Breast epithelium (tissue), 4 donors: ENCODE measurements at regions not wholly inside any gene's neighbourhood (a gene's known extent, or its start where the extent isn't known, plus 50 kb on each side); places are given as distances from the start of the nearest gene placed in this dataset.

Experiments
- DNase-seq, 2 donors: peaks; one replicate each; pipeline ENCODE4 v3.0.0-alpha.2; 2019; ENCODE audit warnings: low spot score in 2 of 2
- H3K27ac ChIP-seq, 2 donors: fragments of 200-600 bp; sonication (generic) in 1 of 2; one replicate each; pipeline ENCODE4 v1.5.1; 2016 to 2019; ENCODE audit warnings: mild to moderate bottlenecking in 1 of 2
- H3K27me3 ChIP-seq, 2 donors: fragments of 200-600 bp; sonication (generic) in 1 of 2; one replicate each; pipeline versions ENCODE4 v1.5.1 to v1.6.0; 2017 to 2019; ENCODE audit warnings: control low read depth in 1 of 2, mild to moderate bottlenecking in 1 of 2
- H3K36me3 ChIP-seq: fragments of 200-600 bp; one replicate; pipeline ENCODE4 v1.5.1; 2019
- H3K4me1 ChIP-seq, 2 donors: fragments of 200-600 bp; sonication (generic); one replicate each; pipeline ENCODE4 v1.5.1; 2016 to 2019; ENCODE audit warnings: control low read depth in 1 of 2
- H3K4me3 ChIP-seq, 3 donors: fragments of 200-600 bp; sonication (generic); 1 replicate in 2 of 3; 2 replicates in 1 of 3; pipeline ENCODE4 v1.5.1; 2016 to 2019; ENCODE audit warnings: mild to moderate bottlenecking in 3 of 3, moderate library complexity in 2 of 3
- H3K9me3 ChIP-seq, 2 donors: fragments of 200-600 bp; sonication (generic) in 1 of 2; one replicate each; pipeline ENCODE4 v1.5.1; 2016 to 2019; ENCODE audit warnings: control low read depth in 1 of 2
- POLR2A ChIP-seq: fragments of 450-650 bp; IDR thresholded peaks from one replicate; pipeline ENCODE4 v1.6.1; 2016; ENCODE audit warnings: antibody characterized with exemption, mild to moderate bottlenecking, moderate library complexity
- POLR2AphosphoS5 ChIP-seq, 3 donors: sonication (generic); formaldehyde crosslinking; IDR thresholded peaks; one replicate each; pipeline ENCODE4 v1.6.1; 2017; ENCODE audit warnings: antibody characterized with exemption in 3 of 3
- intact Hi-C: fragments of 100-400 bp; cut with DNase I; formaldehyde crosslinking; loops from one replicate; pipeline ENCODE4 v1.15.1; 2023; ENCODE audit warnings: low total_unique reads
- TF ChIP-seq, protein P1 (sequence below), 3 donors: fragments of 450-650 bp; IDR thresholded peaks; one replicate each; pipeline ENCODE4 v1.5.1; 2016 to 2017; ENCODE audit warnings: antibody characterized with exemption in 3 of 3, mild to moderate bottlenecking in 3 of 3, moderate library complexity in 3 of 3

DNA sequence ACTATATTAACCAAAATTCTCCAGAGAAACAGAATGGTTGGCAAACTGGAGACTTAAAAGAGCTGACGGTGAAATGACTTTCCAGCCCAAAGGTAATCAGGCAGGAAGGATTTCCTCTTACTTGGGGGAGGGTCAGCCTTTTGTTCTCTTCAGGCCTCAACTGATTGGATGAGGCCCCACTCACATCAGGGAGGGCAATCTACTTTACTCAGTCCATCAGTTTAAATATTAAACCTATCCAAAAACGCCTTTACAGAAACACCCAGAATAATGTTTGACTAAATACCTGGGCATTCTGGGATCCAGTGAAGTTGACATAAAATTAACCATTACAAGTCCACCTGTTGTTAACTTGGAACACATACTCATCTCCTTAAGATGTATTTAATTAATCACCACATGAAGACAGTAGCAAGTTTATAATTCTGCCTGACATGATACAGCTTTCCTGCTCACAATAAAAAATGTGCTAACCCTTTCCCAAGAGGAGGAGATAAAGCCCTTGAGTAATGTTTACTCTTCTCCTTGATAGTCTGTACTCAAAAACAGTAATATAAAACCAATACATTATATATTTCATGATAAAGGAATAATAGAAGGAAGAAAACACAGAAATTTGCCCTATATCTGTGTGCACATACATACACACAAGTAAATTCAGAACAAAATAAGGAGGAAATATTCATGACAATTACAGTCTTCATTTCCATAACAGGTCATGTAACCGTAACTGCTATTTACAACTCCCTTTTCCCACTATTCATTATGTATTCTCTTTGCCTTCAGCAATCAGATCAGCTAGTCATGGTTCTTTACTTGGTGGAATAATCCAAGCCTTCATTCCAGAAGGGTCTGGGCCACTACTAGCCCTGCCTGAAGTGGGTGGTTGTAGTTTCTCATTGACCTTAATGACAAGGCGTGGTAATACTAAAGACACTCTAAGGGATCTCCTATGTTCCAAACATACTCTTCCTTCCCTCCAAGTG is 107.5 kb upstream of the RUNX1 start:
- H3K4me1 ChIP-seq = no peaks in the 10 kb centered on the region
- no peak overlapping the region for H3K4me3 ChIP-seq
- intact Hi-C loops = no loop called here
- DNase-seq = no peak
- no peak overlapping the region for H3K27ac ChIP-seq
- H3K36me3 ChIP-seq = no peaks in the 10 kb centered on the region
- TF ChIP-seq POLR2AphosphoS5 (IDR thresholded peaks at IDR 0.05) (no peak), POLR2A (no peak)
- TF ChIP-seq, protein P1, sequence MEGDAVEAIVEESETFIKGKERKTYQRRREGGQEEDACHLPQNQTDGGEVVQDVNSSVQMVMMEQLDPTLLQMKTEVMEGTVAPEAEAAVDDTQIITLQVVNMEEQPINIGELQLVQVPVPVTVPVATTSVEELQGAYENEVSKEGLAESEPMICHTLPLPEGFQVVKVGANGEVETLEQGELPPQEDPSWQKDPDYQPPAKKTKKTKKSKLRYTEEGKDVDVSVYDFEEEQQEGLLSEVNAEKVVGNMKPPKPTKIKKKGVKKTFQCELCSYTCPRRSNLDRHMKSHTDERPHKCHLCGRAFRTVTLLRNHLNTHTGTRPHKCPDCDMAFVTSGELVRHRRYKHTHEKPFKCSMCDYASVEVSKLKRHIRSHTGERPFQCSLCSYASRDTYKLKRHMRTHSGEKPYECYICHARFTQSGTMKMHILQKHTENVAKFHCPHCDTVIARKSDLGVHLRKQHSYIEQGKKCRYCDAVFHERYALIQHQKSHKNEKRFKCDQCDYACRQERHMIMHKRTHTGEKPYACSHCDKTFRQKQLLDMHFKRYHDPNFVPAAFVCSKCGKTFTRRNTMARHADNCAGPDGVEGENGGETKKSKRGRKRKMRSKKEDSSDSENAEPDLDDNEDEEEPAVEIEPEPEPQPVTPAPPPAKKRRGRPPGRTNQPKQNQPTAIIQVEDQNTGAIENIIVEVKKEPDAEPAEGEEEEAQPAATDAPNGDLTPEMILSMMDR (IDR thresholded peaks at IDR 0.05) = no peak
- H3K27me3 ChIP-seq = no peaks in the 10 kb centered on the region
- peaks cover 4 to 9% of the 10 kb centered on the region in 2 donors for H3K9me3 ChIP-seq

DNA sequence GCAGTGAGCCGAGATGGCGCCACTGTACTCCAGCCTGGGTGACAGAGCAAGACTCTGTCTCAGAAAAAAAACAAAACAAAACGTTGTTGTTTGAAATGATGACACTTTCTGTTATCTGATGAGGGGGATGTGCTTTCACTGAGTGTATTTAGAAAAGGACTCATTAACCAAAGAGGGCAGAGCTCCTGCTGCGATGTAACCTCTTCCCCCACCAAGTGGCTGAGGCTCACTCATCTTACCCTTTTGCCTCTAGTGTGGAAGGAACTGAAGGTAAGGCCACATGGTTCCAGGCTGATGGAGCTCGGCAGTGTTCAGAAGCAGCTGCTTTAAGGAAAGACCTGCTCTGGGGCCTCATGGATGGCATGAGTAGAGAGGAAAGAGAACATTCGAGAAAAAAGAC is 105.7 kb upstream of the RUNX1 start:
- TF ChIP-seq, protein P1 (IDR thresholded peaks at IDR 0.05) = no peak
- TF ChIP-seq POLR2A (no peak), POLR2AphosphoS5 (IDR thresholded peaks at IDR 0.05) (no peak)
- intact Hi-C loops = no loop called here
- DNase-seq = no peak
- Histone ChIP-seq H3K4me1 (no peaks in the 10 kb centered on the region), H3K4me3 (no peak overlapping the region), H3K9me3 (peaks cover 4 to 9% of the 10 kb centered on the region in 2 donors), H3K27ac (no peak overlapping the region), H3K36me3 (no peaks in the 10 kb centered on the region), H3K27me3 (no peaks in the 10 kb centered on the region)

DNA sequence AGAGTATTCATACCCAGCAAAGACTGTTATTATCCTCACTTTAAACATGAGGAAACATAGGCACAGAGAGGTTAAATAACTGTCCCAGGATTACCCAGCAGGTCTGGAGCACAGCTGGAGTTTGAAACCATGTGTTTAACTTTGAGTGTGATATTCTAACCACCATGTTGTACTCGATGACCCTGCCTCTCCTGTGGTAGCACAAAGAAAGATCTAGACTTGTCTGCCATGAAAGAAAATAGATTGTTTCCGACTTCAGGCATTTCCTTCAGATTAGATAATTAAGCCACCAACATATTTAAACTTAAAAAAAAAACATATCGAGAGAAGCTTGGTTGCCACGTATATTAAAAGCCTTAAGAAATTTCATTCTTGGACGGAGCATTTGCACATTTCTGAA is 104.6 kb upstream of the RUNX1 start:
- Histone ChIP-seq H3K4me1 (no peaks in the 10 kb centered on the region), H3K4me3 (no peak overlapping the region), H3K36me3 (no peaks in the 10 kb centered on the region), H3K27ac (no peak overlapping the region), H3K9me3 (peaks cover 4 to 9% of the 10 kb centered on the region in 2 donors), H3K27me3 (no peaks in the 10 kb centered on the region)
- intact Hi-C loops = no loop called here
- DNase-seq = no peak
- TF ChIP-seq, protein P1 (IDR thresholded peaks at IDR 0.05) = no peak
- TF ChIP-seq POLR2AphosphoS5 (IDR thresholded peaks at IDR 0.05) (no peak), POLR2A (no peak)

DNA sequence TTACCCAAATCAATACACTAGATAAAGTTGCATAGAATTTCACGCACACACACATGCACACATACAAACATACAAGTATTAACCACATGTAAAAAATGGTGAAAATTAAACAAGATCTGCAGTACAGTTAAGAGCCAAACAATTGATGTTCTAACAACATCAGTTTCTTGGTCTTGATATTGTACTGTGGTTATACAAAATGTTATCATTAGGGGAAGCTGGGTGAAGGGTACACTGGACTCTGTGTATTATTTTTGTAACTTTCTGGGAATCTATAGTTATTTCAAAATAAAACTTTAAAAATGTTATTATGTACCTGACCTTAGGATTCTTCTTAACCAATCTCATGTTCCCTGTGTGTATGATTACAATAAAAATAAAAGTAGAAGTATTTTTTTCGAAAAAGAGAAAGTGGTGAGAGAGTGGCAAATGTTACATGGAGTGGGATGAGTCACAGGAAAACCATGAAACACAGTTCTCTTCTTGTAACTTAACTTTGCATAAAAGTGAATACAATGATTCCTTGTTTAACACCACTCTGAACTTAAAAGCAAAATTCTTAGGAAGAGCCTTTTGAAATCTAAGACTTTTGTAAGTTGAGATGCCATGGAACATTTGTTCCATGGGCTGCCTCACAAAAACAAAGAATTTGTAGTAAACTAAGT is 101.6 kb upstream of the RUNX1 start:
- DNase-seq = no peak
- no peaks in the 10 kb centered on the region for H3K4me1 ChIP-seq
- H3K36me3 ChIP-seq = no peaks in the 10 kb centered on the region
- H3K9me3 ChIP-seq = no peaks in the 10 kb centered on the region
- TF ChIP-seq POLR2A (no peak), POLR2AphosphoS5 (IDR thresholded peaks at IDR 0.05) (no peak)
- TF ChIP-seq, protein P1 (IDR thresholded peaks at IDR 0.05) = no peak
- H3K27ac ChIP-seq = peak overlapping the region; percentile 56 to 73
- no peak overlapping the region for H3K4me3 ChIP-seq
- H3K27me3 ChIP-seq = no peaks in the 10 kb centered on the region
- intact Hi-C loops = no loop called here

DNA sequence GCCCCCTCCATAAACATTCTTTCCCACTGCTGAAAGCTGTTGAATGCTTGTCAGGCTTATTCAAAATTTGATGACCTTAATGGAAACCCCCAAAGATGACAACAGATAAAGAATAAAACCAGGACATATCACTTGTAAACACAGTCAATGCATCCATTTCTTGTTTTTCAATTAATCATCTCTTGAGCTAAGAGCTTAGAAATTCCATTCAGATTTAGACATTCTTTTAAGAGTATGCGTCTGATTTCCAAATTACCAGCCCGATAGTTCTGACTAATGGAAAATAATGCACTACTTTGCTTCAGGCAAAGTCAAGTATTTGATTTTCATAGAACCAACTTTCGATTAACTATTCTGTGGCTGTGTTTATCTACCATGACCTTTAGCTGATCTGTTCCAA is 100.6 kb upstream of the RUNX1 start:
- no peak for DNase-seq
- intact Hi-C loops = no loop called here
- Histone ChIP-seq H3K36me3 (no peaks in the 10 kb centered on the region), H3K9me3 (no peaks in the 10 kb centered on the region), H3K4me1 (no peaks in the 10 kb centered on the region), H3K27me3 (no peaks in the 10 kb centered on the region), H3K4me3 (no peak overlapping the region), H3K27ac (peak overlapping the region; percentile 20 to 56)
- no peak for TF ChIP-seq POLR2A
- TF ChIP-seq, protein P1 (IDR thresholded peaks at IDR 0.05) = no peak
- no peak for TF ChIP-seq POLR2AphosphoS5 (IDR thresholded peaks at IDR 0.05)
